ENCODE measurements at regions not wholly inside any gene's neighbourhood (a gene's known extent, or its start where the extent isn't known, plus 50 kb on each side); places are given as distances from the start of the nearest gene placed in this dataset.

- no peak overlapping the region for H3K27ac ChIP-seq
- DNase-seq = no peak
- no peak for TF ChIP-seq CTCF (IDR thresholded peaks at IDR 0.05)
- no peak for TF ChIP-seq POLR2A (IDR thresholded peaks at IDR 0.05)
- no peaks in the 10 kb centered on the region for H3K27me3 ChIP-seq
- H3K4me1 ChIP-seq = peaks cover 0 to 21% (median 2%) of the 10 kb centered on the region in 4 donors
- no peaks in the 10 kb centered on the region for H3K36me3 ChIP-seq
- no peaks in the 10 kb centered on the region for H3K9me3 ChIP-seq
- H3K4me3 ChIP-seq = no peak overlapping the region
Measured at GRCh38 chr11:129314371-129314770, 61.3 kb upstream of the BARX2 start.

GRCh38 chr11:129313541-129314297 lies 61.9 kb upstream of the BARX2 start:
- DNase-seq = no peak
- H3K27ac ChIP-seq = no peak overlapping the region
- no peak overlapping the region for H3K4me3 ChIP-seq
- no peak for TF ChIP-seq CTCF (IDR thresholded peaks at IDR 0.05)
- TF ChIP-seq POLR2A (IDR thresholded peaks at IDR 0.05) = no peak
- no peaks in the 10 kb centered on the region for H3K9me3 ChIP-seq
- peaks cover 0 to 21% (median 2%) of the 10 kb centered on the region in 4 donors for H3K4me1 ChIP-seq
- H3K27me3 ChIP-seq = no peaks in the 10 kb centered on the region
- no peaks in the 10 kb centered on the region for H3K36me3 ChIP-seq

GRCh38 chr11:129312730-129313503 lies 62.7 kb upstream of the BARX2 start:
- Histone ChIP-seq H3K4me3 (no peak overlapping the region), H3K36me3 (no peaks in the 10 kb centered on the region), H3K9me3 (no peaks in the 10 kb centered on the region), H3K27ac (no peak overlapping the region), H3K27me3 (no peaks in the 10 kb centered on the region), H3K4me1 (peaks cover 0 to 15% (median 2%) of the 10 kb centered on the region in 4 donors)
- DNase-seq = no peak
- TF ChIP-seq CTCF (IDR thresholded peaks at IDR 0.05) (no peak), POLR2A (IDR thresholded peaks at IDR 0.05) (no peak)

- no peak overlapping the region for H3K4me3 ChIP-seq
- TF ChIP-seq POLR2A (IDR thresholded peaks at IDR 0.05) (no peak), CTCF (IDR thresholded peaks at IDR 0.05) (no peak)
- H3K9me3 ChIP-seq = no peaks in the 10 kb centered on the region
- H3K4me1 ChIP-seq = no peaks in the 10 kb centered on the region
- no peak for DNase-seq
- H3K36me3 ChIP-seq = no peaks in the 10 kb centered on the region
- no peaks in the 10 kb centered on the region for H3K27me3 ChIP-seq
- no peak overlapping the region for H3K27ac ChIP-seq
Measured at GRCh38 chr11:129308241-129308865, 67.3 kb upstream of the BARX2 start.

- Histone ChIP-seq H3K4me3 (no peak overlapping the region), H3K4me1 (no peaks in the 10 kb centered on the region), H3K9me3 (no peaks in the 10 kb centered on the region), H3K36me3 (no peaks in the 10 kb centered on the region), H3K27me3 (no peaks in the 10 kb centered on the region), H3K27ac (no peak overlapping the region)
- DNase-seq = no peak
- no peak for TF ChIP-seq POLR2A (IDR thresholded peaks at IDR 0.05)
- no peak for TF ChIP-seq CTCF (IDR thresholded peaks at IDR 0.05)
Measured at GRCh38 chr11:129307162-129307561, 68.5 kb upstream of the BARX2 start.

Measured in Peyer's patch (tissue), 4 donors.